ENCODE measurements at regions not wholly inside any gene's neighbourhood (a gene's known extent, or its start where the extent isn't known, plus 50 kb on each side); places are given as distances from the start of the nearest gene placed in this dataset.

GRCh38 chr4:156422576-156422975 is 468.9 kb upstream of the CTSO start:
- TF ChIP-seq CTCF (IDR thresholded peaks at IDR 0.05; ENCODE audit: low read length, missing control alignments) = no peak
- no peak overlapping the region for H3K4me3 ChIP-seq (replicated peaks; ENCODE audit: low read depth, low read length)
- DNase-seq (ENCODE audit: low read depth) = peak; percentile 15

- no peak for TF ChIP-seq CTCF (IDR thresholded peaks at IDR 0.05; ENCODE audit: low read length, missing control alignments)
- no peak overlapping the region for H3K4me3 ChIP-seq (replicated peaks; ENCODE audit: low read depth, low read length)
- peak; percentile 20 for DNase-seq (ENCODE audit: low read depth)
Observed at GRCh38 chr4:156420623-156421022, 467.0 kb upstream of the CTSO start.

GRCh38 chr4:156419080-156419685 is 465.5 kb upstream of the CTSO start:
- no peak overlapping the region for H3K4me3 ChIP-seq (replicated peaks; ENCODE audit: low read depth, low read length)
- no peak for TF ChIP-seq CTCF (IDR thresholded peaks at IDR 0.05; ENCODE audit: low read length, missing control alignments)
- DNase-seq (ENCODE audit: low read depth) = no peak

GRCh38 chr4:156414406-156414805 is 460.7 kb upstream of the CTSO start:
- no peak for DNase-seq (ENCODE audit: low read depth)
- no peak overlapping the region for H3K4me3 ChIP-seq (replicated peaks; ENCODE audit: low read depth, low read length)
- no peak for TF ChIP-seq CTCF (IDR thresholded peaks at IDR 0.05; ENCODE audit: low read length, missing control alignments)

GRCh38 chr4:156413239-156414135 is 459.8 kb upstream of the CTSO start:
- no peak overlapping the region for H3K4me3 ChIP-seq (replicated peaks; ENCODE audit: low read depth, low read length)
- no peak for TF ChIP-seq CTCF (IDR thresholded peaks at IDR 0.05; ENCODE audit: low read length, missing control alignments)
- DNase-seq (ENCODE audit: low read depth) = no peak

GRCh38 chr4:156411531-156411930 is 457.9 kb upstream of the CTSO start:
- no peak overlapping the region for H3K4me3 ChIP-seq (replicated peaks; ENCODE audit: low read depth, low read length)
- no peak for TF ChIP-seq CTCF (IDR thresholded peaks at IDR 0.05; ENCODE audit: low read length, missing control alignments)
- no peak for DNase-seq (ENCODE audit: low read depth)

Data from fibroblast of pulmonary artery (primary cell).